IMR-90 (cell line): ENCODE measurements at regions not wholly inside any gene's neighbourhood (a gene's known extent, or its start where the extent isn't known, plus 50 kb on each side); places are given as distances from the start of the nearest gene placed in this dataset.

Experiments used
- CEBPB ChIP-seq: IDR thresholded peaks from 2 replicates; pipeline ENCODE4 v1.6.1; 2012; ENCODE audit warnings: low read depth, low read length, improper control_type of control experiment
- CHD1 ChIP-seq: IDR thresholded peaks from 2 replicates; pipeline ENCODE4 v1.6.1; 2012; ENCODE audit warnings: low read depth, low read length, improper control_type of control experiment
- CTCF ChIP-seq: conservative IDR thresholded peaks from 2 replicates; pipeline ENCODE4 v1.5.1; 2012; ENCODE audit warnings: mild to moderate bottlenecking, low read depth, low read length, improper control_type of control experiment
- FOS ChIP-seq: fragments of 150-350 bp; IDR thresholded peaks from 2 replicates; pipeline ENCODE4 v1.6.1; 2016; ENCODE audit warnings: low read depth, low read length
- MAFK ChIP-seq: IDR thresholded peaks from 2 replicates; pipeline ENCODE4 v1.6.1; 2012; ENCODE audit warnings: low read depth, low read length, improper control_type of control experiment
- NFE2L2 ChIP-seq: fragments of 150-350 bp; IDR thresholded peaks from 2 replicates; pipeline ENCODE4 v1.6.1; 2016; ENCODE audit warnings: low read depth, mild to moderate bottlenecking, low read length
- POLR2A ChIP-seq: IDR thresholded peaks from 2 replicates; pipeline ENCODE4 v1.6.1; 2012; ENCODE audit warnings: mild to moderate bottlenecking, low read depth, low read length
- RAD21 ChIP-seq: IDR thresholded peaks from 2 replicates; pipeline ENCODE4 v1.6.1; 2012; ENCODE audit warnings: low read length, improper control_type of control experiment
- RFX5 ChIP-seq: IDR thresholded peaks from 2 replicates; pipeline ENCODE4 v1.8.0; 2012; ENCODE audit warnings: low read depth, mild to moderate bottlenecking, low read length, moderate library complexity
- SMC3 ChIP-seq: fragments of 150-350 bp; IDR thresholded peaks from 2 replicates; pipeline ENCODE4 v1.6.1; 2016; ENCODE audit warnings: low read depth, mild to moderate bottlenecking, antibody characterized with exemption, low read length, moderate library complexity
- USF2 ChIP-seq: fragments of 150-350 bp; IDR thresholded peaks from 2 replicates; pipeline ENCODE4 v1.6.1; 2017; ENCODE audit warnings: mild to moderate bottlenecking, antibody characterized with exemption, low read length, low read depth

- TF ChIP-seq RFX5 (no peak), NFE2L2 (no peak), CHD1 (no peak), CTCF (no peak), USF2 (no peak), RAD21 (no peak), POLR2A (no peak), SMC3 (no peak), CEBPB (no peak), MAFK (no peak), FOS (no peak)
These were observed 151.8 kb upstream of the KCTD1 start for GRCh38 chr18:26700201-26700600.
